Osteoblast (primary cell): ENCODE measurements at regions not wholly inside any gene's neighbourhood (a gene's known extent, or its start where the extent isn't known, plus 50 kb on each side); places are given as distances from the start of the nearest gene placed in this dataset.

Experiments
- DNase-seq: peaks from one replicate; pipeline ENCODE4 v3.0.0; 2011; ENCODE audit warnings: low spot score, mixed read lengths; ENCODE audit not compliant: insufficient read length; ENCODE audit errors: missing footprints
- H2AFZ ChIP-seq: 2 replicates; pipeline ENCODE4 v1.6.0; 2011; ENCODE audit warnings: mild to moderate bottlenecking, low read length
- H3K27ac ChIP-seq: 2 replicates; pipeline ENCODE4 v1.5.1; 2011; ENCODE audit warnings: mild to moderate bottlenecking, low read depth, low read length, moderate library complexity
- H3K27me3 ChIP-seq: 2 replicates; pipeline ENCODE4 v1.6.0; 2012; ENCODE audit warnings: mild to moderate bottlenecking, control low read depth, inconsistent platforms, low read length, moderate library complexity; ENCODE audit not compliant: insufficient read depth
- H3K36me3 ChIP-seq: 2 replicates; pipeline ENCODE4 v1.5.1; 2011; ENCODE audit warnings: mild to moderate bottlenecking, low read length, control low read depth, moderate library complexity; ENCODE audit not compliant: insufficient read depth
- H3K4me1 ChIP-seq: 2 replicates; pipeline ENCODE4 v1.5.1; 2011; ENCODE audit warnings: mild to moderate bottlenecking, low read length, control low read depth, moderate library complexity; ENCODE audit not compliant: insufficient read depth
- H3K4me2 ChIP-seq: 2 replicates; pipeline ENCODE4 v1.6.0; 2011; ENCODE audit warnings: mild to moderate bottlenecking, low read length; ENCODE audit not compliant: insufficient read depth
- H3K4me3 ChIP-seq: fragments of 200-600 bp; sonication (generic); 3 replicates; pipeline ENCODE4 v1.5.1; 2012; ENCODE audit warnings: mild to moderate bottlenecking, low read length, inconsistent platforms; ENCODE audit not compliant: insufficient read depth
- H3K79me2 ChIP-seq: 2 replicates; pipeline ENCODE4 v1.6.0; 2012; ENCODE audit warnings: mild to moderate bottlenecking, low read length, control low read depth, inconsistent platforms; ENCODE audit not compliant: insufficient read depth
- H3K9me3 ChIP-seq: 2 replicates; pipeline ENCODE4 v1.5.1; 2011; ENCODE audit warnings: low read depth, low read length, control low read depth
- H4K20me1 ChIP-seq: 2 replicates; pipeline ENCODE4 v1.6.0; 2012; ENCODE audit warnings: mild to moderate bottlenecking, low read length, control low read depth; ENCODE audit not compliant: insufficient read depth
- TF ChIP-seq, protein P1 (sequence below): IDR thresholded peaks from 2 replicates; pipeline ENCODE4 v1.5.1; 2011; ENCODE audit warnings: mild to moderate bottlenecking, low read depth, low read length, moderate library complexity; ENCODE audit errors: extremely low read depth

DNA sequence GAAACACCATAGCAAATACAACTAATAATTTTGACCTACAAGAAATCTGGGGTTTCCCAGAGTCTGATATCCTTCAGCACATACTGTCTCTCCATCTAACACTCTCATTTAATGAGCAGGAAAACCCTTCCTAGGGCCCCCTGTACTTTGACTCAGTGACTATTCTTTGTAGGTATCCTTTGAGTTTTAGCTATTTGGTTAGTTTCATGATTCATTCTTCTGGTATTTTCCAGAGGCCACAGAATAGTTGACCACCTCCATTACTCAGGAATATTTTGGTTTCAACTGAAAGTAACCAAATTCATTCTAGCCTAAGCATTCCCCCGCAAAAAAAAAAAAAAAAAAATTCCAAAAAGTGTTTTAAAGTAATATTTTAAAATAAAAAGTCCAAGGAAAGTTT lies 140.0 kb downstream of the IDS start:
- H3K4me3 ChIP-seq, result no peak overlapping the region
- H3K4me2 ChIP-seq, result no peak overlapping the region
- no peak overlapping the region for H3K27ac ChIP-seq
- H3K9me3 ChIP-seq, result no peaks in the 10 kb centered on the region
- no peaks in the 10 kb centered on the region for H4K20me1 ChIP-seq
- H3K4me1 ChIP-seq, result no peaks in the 10 kb centered on the region
- TF ChIP-seq, protein P1, sequence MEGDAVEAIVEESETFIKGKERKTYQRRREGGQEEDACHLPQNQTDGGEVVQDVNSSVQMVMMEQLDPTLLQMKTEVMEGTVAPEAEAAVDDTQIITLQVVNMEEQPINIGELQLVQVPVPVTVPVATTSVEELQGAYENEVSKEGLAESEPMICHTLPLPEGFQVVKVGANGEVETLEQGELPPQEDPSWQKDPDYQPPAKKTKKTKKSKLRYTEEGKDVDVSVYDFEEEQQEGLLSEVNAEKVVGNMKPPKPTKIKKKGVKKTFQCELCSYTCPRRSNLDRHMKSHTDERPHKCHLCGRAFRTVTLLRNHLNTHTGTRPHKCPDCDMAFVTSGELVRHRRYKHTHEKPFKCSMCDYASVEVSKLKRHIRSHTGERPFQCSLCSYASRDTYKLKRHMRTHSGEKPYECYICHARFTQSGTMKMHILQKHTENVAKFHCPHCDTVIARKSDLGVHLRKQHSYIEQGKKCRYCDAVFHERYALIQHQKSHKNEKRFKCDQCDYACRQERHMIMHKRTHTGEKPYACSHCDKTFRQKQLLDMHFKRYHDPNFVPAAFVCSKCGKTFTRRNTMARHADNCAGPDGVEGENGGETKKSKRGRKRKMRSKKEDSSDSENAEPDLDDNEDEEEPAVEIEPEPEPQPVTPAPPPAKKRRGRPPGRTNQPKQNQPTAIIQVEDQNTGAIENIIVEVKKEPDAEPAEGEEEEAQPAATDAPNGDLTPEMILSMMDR, result no peak
- H2AFZ ChIP-seq, result no peak overlapping the region
- DNase-seq, result no peak
- no peaks in the 10 kb centered on the region for H3K27me3 ChIP-seq
- H3K36me3 ChIP-seq, result no peaks in the 10 kb centered on the region
- H3K79me2 ChIP-seq, result no peaks in the 10 kb centered on the region

DNA sequence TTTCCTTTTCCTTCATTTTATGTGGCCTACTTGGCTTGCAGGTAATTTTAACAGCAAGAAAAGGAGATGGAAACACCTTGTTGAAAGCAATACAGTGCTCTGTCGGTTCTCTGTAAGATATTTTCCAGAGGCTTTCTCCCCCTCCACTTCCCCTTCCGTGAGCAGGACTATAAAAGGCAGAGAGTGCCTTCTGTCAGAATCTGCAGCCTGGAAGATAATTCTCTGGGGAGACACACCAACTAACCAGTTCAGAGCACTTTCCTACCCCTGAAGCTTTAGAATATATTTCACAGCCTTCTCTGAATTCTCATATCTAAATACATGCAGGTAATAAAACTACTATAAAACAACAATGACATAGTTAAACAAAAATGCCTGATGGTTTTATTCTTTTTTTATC lies 141.1 kb downstream of the IDS start:
- Histone ChIP-seq H2AFZ (no peak overlapping the region), H3K36me3 (no peaks in the 10 kb centered on the region), H4K20me1 (no peaks in the 10 kb centered on the region), H3K4me3 (no peak overlapping the region), H3K4me2 (no peak overlapping the region), H3K27ac (no peak overlapping the region), H3K79me2 (no peaks in the 10 kb centered on the region), H3K4me1 (no peaks in the 10 kb centered on the region), H3K9me3 (no peaks in the 10 kb centered on the region), H3K27me3 (no peaks in the 10 kb centered on the region)
- TF ChIP-seq, protein P1, result no peak
- no peak for DNase-seq

DNA sequence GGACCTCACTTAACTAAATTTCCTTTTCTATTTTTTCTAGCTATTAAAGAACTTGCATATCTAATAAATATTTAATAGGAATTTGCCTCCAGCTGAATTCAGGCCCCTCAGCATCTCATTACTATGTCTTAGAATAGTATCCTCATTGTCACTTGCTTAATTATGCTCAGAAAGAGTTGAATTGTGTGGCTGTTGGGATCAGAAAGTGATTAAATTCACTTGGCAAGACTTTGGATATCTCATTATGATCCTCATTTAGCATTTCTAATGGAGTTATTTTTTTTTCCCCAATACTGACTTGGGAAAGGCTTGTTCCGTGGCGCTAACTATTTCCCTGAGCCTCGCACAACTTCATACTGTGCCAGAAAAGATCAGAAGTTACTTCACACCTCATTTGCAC lies 158.8 kb downstream of the IDS start:
- H3K27me3 ChIP-seq, result no peaks in the 10 kb centered on the region
- H3K4me1 ChIP-seq, result no peaks in the 10 kb centered on the region
- H3K27ac ChIP-seq, result no peak overlapping the region
- H4K20me1 ChIP-seq, result no peaks in the 10 kb centered on the region
- H3K9me3 ChIP-seq, result no peaks in the 10 kb centered on the region
- no peaks in the 10 kb centered on the region for H3K79me2 ChIP-seq
- no peak overlapping the region for H2AFZ ChIP-seq
- H3K4me2 ChIP-seq, result no peak overlapping the region
- no peak for DNase-seq
- TF ChIP-seq, protein P1, result no peak
- no peaks in the 10 kb centered on the region for H3K36me3 ChIP-seq
- no peak overlapping the region for H3K4me3 ChIP-seq

DNA sequence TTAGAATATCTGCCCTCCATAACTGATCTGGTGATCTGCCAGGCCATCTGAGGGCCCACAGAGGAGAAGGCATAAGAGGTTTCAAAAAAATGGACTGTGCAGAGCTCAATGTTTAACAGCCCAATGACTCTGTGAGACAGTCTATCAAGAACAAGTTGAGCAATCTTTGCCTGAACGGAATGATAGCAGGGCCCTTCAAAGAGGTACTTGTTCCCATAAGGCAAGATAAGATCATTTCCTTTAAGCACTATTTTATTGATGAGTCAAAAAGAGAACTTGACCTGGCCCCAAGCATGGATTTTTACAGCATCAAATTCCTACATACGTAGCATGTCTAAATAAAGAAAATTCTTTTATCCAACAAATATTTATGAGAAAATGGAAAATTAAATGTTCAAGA lies 182.8 kb downstream of the IDS start:
- H3K79me2 ChIP-seq, result no peaks in the 10 kb centered on the region
- TF ChIP-seq, protein P1, result no peak
- H2AFZ ChIP-seq, result no peak overlapping the region

More for the DNA sequence above, 182.8 kb downstream of the IDS start:
- Histone ChIP-seq H3K27ac (no peak overlapping the region), H3K27me3 (no peaks in the 10 kb centered on the region), H3K36me3 (no peaks in the 10 kb centered on the region), H3K4me3 (no peak overlapping the region), H3K4me1 (no peaks in the 10 kb centered on the region), H3K4me2 (no peak overlapping the region), H4K20me1 (no peaks in the 10 kb centered on the region), H3K9me3 (no peaks in the 10 kb centered on the region)
- DNase-seq, result no peak
